IMR-90 (cell line): ENCODE measurements at regions not wholly inside any gene's neighbourhood (a gene's known extent, or its start where the extent isn't known, plus 50 kb on each side); places are given as distances from the start of the nearest gene placed in this dataset.

Source experiments
- ATAC-seq: fragments of 200-7000 bp; cut with Tn5 transposase; 2 replicates; pipeline ENCODE4 v1.9.1; 2020; ENCODE audit warnings: low read depth, mild to moderate bottlenecking, moderate library complexity
- BruUV-seq: library from RNA; stranded (reverse); fragments of 400-500 nt; replicated peaks from 2 replicates; lab custom pipeline; 2021; lab: Mats Ljungman, UMichigan
- CTCF ChIA-PET: fragments of 300-600 bp; formaldehyde crosslinking; extraction: SDS; loops from one replicate; lab custom pipeline; 2021; ENCODE audit warnings: antibody characterized with exemption; lab: Yijun Ruan, JAX
- POLR2A ChIA-PET: fragments of 300-600 bp; sonication (Branson Sonifier 250); formaldehyde crosslinking; loops from one replicate; lab custom pipeline; 2022; ENCODE audit warnings: antibody characterized with exemption; ENCODE audit not compliant: unreplicated experiment; lab: Charles Lee
- DNase-seq: peaks from one replicate; pipeline ENCODE4 v3.0.0; 2013
- H2AFZ ChIP-seq: replicated peaks from 2 replicates; pipeline ENCODE3; 2013; ENCODE audit warnings: low read length, mild to moderate bottlenecking; ENCODE audit not compliant: poor library complexity
- H2AK5ac ChIP-seq: 2 replicates; pipeline ENCODE4 v1.6.1; 2013; ENCODE audit warnings: low read depth, low read length, inconsistent platforms
- H2AK9ac ChIP-seq: replicated peaks from 2 replicates; pipeline ENCODE3; 2013; ENCODE audit warnings: mild to moderate bottlenecking, low read depth, low read length, moderate library complexity; ENCODE audit not compliant: poor library complexity
- H2BK120ac ChIP-seq: 2 replicates; pipeline ENCODE4 v1.6.1; 2013; ENCODE audit warnings: low read depth, low read length, inconsistent platforms
- H2BK15ac ChIP-seq: 3 replicates; pipeline ENCODE4 v1.6.1; 2013; ENCODE audit warnings: low read depth, low read length, inconsistent platforms
- H2BK20ac ChIP-seq: 2 replicates; pipeline ENCODE4 v1.6.1; 2013; ENCODE audit warnings: low read depth, mild to moderate bottlenecking, inconsistent platforms, low read length, moderate library complexity
- H2BK5ac ChIP-seq: 2 replicates; pipeline ENCODE4 v1.6.1; 2013; ENCODE audit warnings: mild to moderate bottlenecking, low read depth, low read length, inconsistent platforms; ENCODE audit not compliant: poor library complexity, severe bottlenecking
- H3K14ac ChIP-seq: replicated peaks from 2 replicates; pipeline ENCODE4 v1.6.1; 2013; ENCODE audit warnings: low read depth, low read length, inconsistent platforms
- H3K18ac ChIP-seq: 2 replicates; pipeline ENCODE4 v1.6.1; 2013; ENCODE audit warnings: low read depth, low read length, control low read depth
- H3K23ac ChIP-seq: 2 replicates; pipeline ENCODE4 v1.6.1; 2013; ENCODE audit warnings: low read depth, low read length, inconsistent platforms
- H3K27ac ChIP-seq: 2 replicates; pipeline ENCODE4 v1.5.1; 2013; ENCODE audit warnings: mild to moderate bottlenecking, control low read depth, low read length; ENCODE audit not compliant: insufficient read depth
- H3K27me3 ChIP-seq: 2 replicates; pipeline ENCODE4 v1.6.1; 2013; ENCODE audit warnings: low read length; ENCODE audit not compliant: control insufficient read depth, insufficient read depth
- H3K36me3 ChIP-seq: 2 replicates; pipeline ENCODE4 v1.6.1; 2013; ENCODE audit warnings: low read length, mixed read lengths; ENCODE audit not compliant: control insufficient read depth, insufficient read depth
- H3K4ac ChIP-seq: 2 replicates; pipeline ENCODE4 v1.6.1; 2013; ENCODE audit warnings: low read depth, low read length, inconsistent platforms
- H3K4me1 ChIP-seq: 2 replicates; pipeline ENCODE4 v1.6.1; 2013; ENCODE audit warnings: low read length, mixed read lengths; ENCODE audit not compliant: control insufficient read depth, insufficient read depth
- H3K4me2 ChIP-seq: 2 replicates; pipeline ENCODE4 v1.6.1; 2013; ENCODE audit warnings: low read depth, mild to moderate bottlenecking, control low read depth, low read length, moderate library complexity
- H3K4me3 ChIP-seq: 2 replicates; pipeline ENCODE4 v1.5.1; 2013; ENCODE audit warnings: low read depth, mild to moderate bottlenecking, control low read depth, low read length, moderate library complexity; ENCODE audit not compliant: insufficient read depth
- H3K56ac ChIP-seq: 2 replicates; pipeline ENCODE4 v1.6.1; 2013; ENCODE audit warnings: low read length, inconsistent platforms; ENCODE audit not compliant: insufficient read depth; ENCODE audit errors: extremely low read depth
- H3K79me1 ChIP-seq, 2 experiments: 2 replicates each; pipeline ENCODE4 v1.6.1; 2013; ENCODE audit warnings: low read length in 2 of 2, inconsistent platforms in 1 of 2, low read depth in 1 of 2
- H3K9ac ChIP-seq: 2 replicates; pipeline ENCODE4 v1.6.1; 2013; ENCODE audit warnings: low read depth, low read length, control low read depth
- H3K9me1 ChIP-seq: 2 replicates; pipeline ENCODE4 v1.6.1; 2013; ENCODE audit warnings: low read length, inconsistent platforms; ENCODE audit not compliant: insufficient read depth
- H3K9me3 ChIP-seq: 2 replicates; pipeline ENCODE4 v1.6.1; 2013; ENCODE audit warnings: low read length; ENCODE audit not compliant: control insufficient read depth, insufficient read depth
- H4K20me1 ChIP-seq: 2 replicates; pipeline ENCODE4 v1.6.1; 2013; ENCODE audit warnings: low read length, inconsistent platforms; ENCODE audit not compliant: insufficient read depth
- H4K5ac ChIP-seq: 2 replicates; pipeline ENCODE4 v1.6.1; 2013; ENCODE audit warnings: mild to moderate bottlenecking, low read depth, low read length, control low read depth
- H4K8ac ChIP-seq, 2 experiments: 2 replicates each; pipeline ENCODE4 v1.6.1; 2013; ENCODE audit warnings: low read depth in 2 of 2, low read length in 2 of 2, control low read depth in 1 of 2, inconsistent platforms in 1 of 2
- H4K91ac ChIP-seq: 2 replicates; pipeline ENCODE4 v1.6.1; 2013; ENCODE audit warnings: low read depth, low read length, inconsistent platforms; ENCODE audit not compliant: insufficient read depth
- BHLHE40 ChIP-seq: fragments of 150-350 bp; IDR thresholded peaks from 2 replicates; pipeline ENCODE4 v1.6.1; 2016; ENCODE audit warnings: mild to moderate bottlenecking, low read depth, low read length
- CEBPB ChIP-seq: IDR thresholded peaks from 2 replicates; pipeline ENCODE4 v1.6.1; 2012; ENCODE audit warnings: low read depth, low read length, improper control_type of control experiment
- CHD1 ChIP-seq: IDR thresholded peaks from 2 replicates; pipeline ENCODE4 v1.6.1; 2012; ENCODE audit warnings: low read depth, low read length, improper control_type of control experiment
- CTCF ChIP-seq: conservative IDR thresholded peaks from 2 replicates; pipeline ENCODE4 v1.5.1; 2012; ENCODE audit warnings: mild to moderate bottlenecking, low read depth, low read length, improper control_type of control experiment
- ELK1 ChIP-seq: fragments of 150-350 bp; IDR thresholded peaks from 2 replicates; pipeline ENCODE4 v1.6.1; 2016; ENCODE audit warnings: low read depth, mild to moderate bottlenecking, low read length, moderate library complexity, borderline replicate concordance
- FOS ChIP-seq: fragments of 150-350 bp; IDR thresholded peaks from 2 replicates; pipeline ENCODE4 v1.6.1; 2016; ENCODE audit warnings: low read depth, low read length
- MAFK ChIP-seq: IDR thresholded peaks from 2 replicates; pipeline ENCODE4 v1.6.1; 2012; ENCODE audit warnings: low read depth, low read length, improper control_type of control experiment
- MAZ ChIP-seq: IDR thresholded peaks from 2 replicates; pipeline ENCODE4 v1.6.1; 2012; ENCODE audit warnings: low read depth, mild to moderate bottlenecking, low read length, improper control_type of control experiment, moderate library complexity, borderline replicate concordance
- MXI1 ChIP-seq: IDR thresholded peaks from 2 replicates; pipeline ENCODE4 v1.6.1; 2012; ENCODE audit warnings: low read depth, mild to moderate bottlenecking, low read length, moderate library complexity, borderline replicate concordance
- NFE2L2 ChIP-seq: fragments of 150-350 bp; IDR thresholded peaks from 2 replicates; pipeline ENCODE4 v1.6.1; 2016; ENCODE audit warnings: low read depth, mild to moderate bottlenecking, low read length
- POLR2A ChIP-seq: IDR thresholded peaks from 2 replicates; pipeline ENCODE4 v1.6.1; 2012; ENCODE audit warnings: mild to moderate bottlenecking, low read depth, low read length
- RAD21 ChIP-seq: IDR thresholded peaks from 2 replicates; pipeline ENCODE4 v1.6.1; 2012; ENCODE audit warnings: low read length, improper control_type of control experiment
- RCOR1 ChIP-seq: IDR thresholded peaks from 2 replicates; pipeline ENCODE4 v1.6.1; 2012; ENCODE audit warnings: mild to moderate bottlenecking, low read length, improper control_type of control experiment; ENCODE audit not compliant: insufficient replicate concordance
- RFX5 ChIP-seq: IDR thresholded peaks from 2 replicates; pipeline ENCODE4 v1.8.0; 2012; ENCODE audit warnings: low read depth, mild to moderate bottlenecking, low read length, moderate library complexity
- SMC3 ChIP-seq: fragments of 150-350 bp; IDR thresholded peaks from 2 replicates; pipeline ENCODE4 v1.6.1; 2016; ENCODE audit warnings: low read depth, mild to moderate bottlenecking, antibody characterized with exemption, low read length, moderate library complexity
- USF2 ChIP-seq: fragments of 150-350 bp; IDR thresholded peaks from 2 replicates; pipeline ENCODE4 v1.6.1; 2017; ENCODE audit warnings: mild to moderate bottlenecking, antibody characterized with exemption, low read length, low read depth
- WGBS, 2 experiments: methylation state at CpG; one replicate each; pipeline versions ENCODE4 v1.1.5 to v1.1.7; 2013; ENCODE audit warnings: missing lambda C conversion rate in 2 of 2; ENCODE audit not compliant: insufficient read length in 1 of 2; ENCODE audit errors: extremely low coverage in 2 of 2; 5-methylcytosine and 5-hydroxymethylcytosine counted together
- dilution Hi-C: fragments of 300-500 bp; cut with HindIII; formaldehyde crosslinking; loops from one replicate; pipeline ENCODE4 v1.14.3; 2018; ENCODE audit warnings: low sequenced_read_pairs; ENCODE audit not compliant: unreplicated experiment
- in situ Hi-C: fragments of 300-500 bp; cut with MboI; formaldehyde crosslinking; loops from 3 replicates; pipeline ENCODE4 v1.14.3; 2019; ENCODE audit warnings: low sequenced_read_pairs, inconsistent platforms, mixed read lengths
- intact Hi-C: fragments of 100-400 bp; cut with micrococcal nuclease; formaldehyde crosslinking; loops from 2 replicates; pipeline ENCODE4 v1.10.0; 2022

- Histone ChIP-seq H2AK9ac (no peak overlapping the region), H3K27me3 (no peaks in the 10 kb centered on the region), H3K27ac (no peak overlapping the region), H3K56ac (no peak overlapping the region), H4K91ac (no peak overlapping the region), H3K4me3 (no peak overlapping the region), H3K18ac (no peak overlapping the region), H2BK15ac (no peak overlapping the region), H4K20me1 (no peaks in the 10 kb centered on the region), H3K4ac (no peak overlapping the region), H3K36me3 (no peaks in the 10 kb centered on the region), H4K8ac (no peak overlapping the region), H3K14ac (no peak overlapping the region), H4K5ac (no peak overlapping the region), H2AFZ (no peak overlapping the region), H3K9ac (no peak overlapping the region), H2BK5ac (no peak overlapping the region), H3K4me1 (no peaks in the 10 kb centered on the region), H2AK5ac (no peak overlapping the region), H2BK120ac (no peak overlapping the region), H3K4me2 (no peak overlapping the region), H3K23ac (no peak overlapping the region), H3K79me1 (no peaks in the 10 kb centered on the region), H3K9me1 (no peaks in the 10 kb centered on the region), H3K9me3 (no peaks in the 10 kb centered on the region), H2BK20ac (no peak overlapping the region)
- no CpG with 5 or more reads among the region's 8 CpGs for WGBS, 2 experiments
- ATAC-seq = no peak
- ChIA-PET POLR2A (no interaction called here), CTCF (no interaction called here)
- no TSS peak for BruUV-seq
- no peak for TF ChIP-seq USF2
- TF ChIP-seq MXI1 = no peak
- TF ChIP-seq RCOR1 = no peak
- TF ChIP-seq ELK1 = no peak
- TF ChIP-seq RAD21 = no peak
- TF ChIP-seq MAFK = no peak
- TF ChIP-seq POLR2A = no peak
- no peak for TF ChIP-seq CHD1
- TF ChIP-seq CTCF = no peak
- no peak for TF ChIP-seq NFE2L2
- no peak for TF ChIP-seq BHLHE40
- no peak for TF ChIP-seq SMC3
- TF ChIP-seq RFX5 = no peak
- TF ChIP-seq FOS = no peak
- no peak for TF ChIP-seq MAZ
- TF ChIP-seq CEBPB = no peak
- intact Hi-C loops = no loop called here
- dilution Hi-C loops = no loop called here
- in situ Hi-C loops = no loop called here
- no peak for DNase-seq
These were observed 1930.8 kb downstream of the SUCLG1 start for GRCh38 chr2:82528288-82528687.
